ENCODE measurements at regions not wholly inside any gene's neighbourhood (a gene's known extent, or its start where the extent isn't known, plus 50 kb on each side); places are given as distances from the start of the nearest gene placed in this dataset.
A peak's percentile ranks its signal among the peaks of the same experiment; 100 is the strongest.
"Not testable (repeated sequence)": the region's sequence is repeated elsewhere in the genome, so short reads cannot be mapped to it uniquely, and the experiment has no call there.

- no peak for DNase-seq
Measured at GRCh38 chrX:131356725-131357124, 67.6 kb upstream of the IGSF1 start.

GRCh38 chrX:131359611-131360010 lies 70.5 kb upstream of the IGSF1 start:
- no peak for DNase-seq

GRCh38 chrX:131365766-131366165 lies 76.7 kb upstream of the IGSF1 start:
- no peak for DNase-seq

GRCh38 chrX:131366407-131366806 lies 77.3 kb upstream of the IGSF1 start:
- DNase-seq: no peak

- no peak for DNase-seq
Measured at GRCh38 chrX:131388293-131388692, 99.2 kb upstream of the IGSF1 start.

GRCh38 chrX:131392666-131393065 lies 103.6 kb upstream of the IGSF1 start:
- no peak for DNase-seq

- DNase-seq: peak; percentile 1
Measured at GRCh38 chrX:131393426-131393825, 104.3 kb upstream of the IGSF1 start.

GRCh38 chrX:131394384-131394783 lies 105.3 kb upstream of the IGSF1 start:
- DNase-seq: no peak

GRCh38 chrX:131397891-131398290 lies 108.8 kb upstream of the IGSF1 start:
- no peak for DNase-seq

- no peak for DNase-seq
Measured at GRCh38 chrX:131399678-131400428, 110.7 kb upstream of the IGSF1 start.

- no peak for DNase-seq
Measured at GRCh38 chrX:131402124-131402811, 113.2 kb upstream of the IGSF1 start.

- no peak for DNase-seq
Measured at GRCh38 chrX:131405497-131405896, 116.4 kb upstream of the IGSF1 start.

GRCh38 chrX:131424895-131425294 lies 119.0 kb upstream of the OR13H1 start:
- no peak for DNase-seq

- DNase-seq: not testable (repeated sequence)
Measured at GRCh38 chrX:131430465-131430864, 113.4 kb upstream of the OR13H1 start.

- DNase-seq: no peak
Measured at GRCh38 chrX:131441033-131441432, 102.8 kb upstream of the OR13H1 start.

- DNase-seq: no peak
Measured at GRCh38 chrX:131445955-131446354, 97.9 kb upstream of the OR13H1 start.

GRCh38 chrX:131461855-131462254 lies 82.0 kb upstream of the OR13H1 start:
- not testable (repeated sequence) for DNase-seq

GRCh38 chrX:131473809-131474208 lies 70.1 kb upstream of the OR13H1 start:
- not testable (repeated sequence) for DNase-seq

GRCh38 chrX:131477498-131477897 lies 66.4 kb upstream of the OR13H1 start:
- DNase-seq: no peak

Data from NCI-H2029 treated with DMSO at 0.1 percent for 48 hours (cell line).